NOMO-1 treated with dmso at 0.1 percent for 144 hours (cell line): ENCODE measurements at regions not wholly inside any gene's neighbourhood (a gene's known extent, or its start where the extent isn't known, plus 50 kb on each side); places are given as distances from the start of the nearest gene placed in this dataset.
"Not testable (repeated sequence)": the region's sequence is repeated elsewhere in the genome, so short reads cannot be mapped to it uniquely, and the experiment has no call there.

Source experiments
- DNase-seq: peaks from one replicate; lab custom pipeline; 2025; ENCODE audit not compliant: unreplicated experiment; lab: John Stamatoyannopoulos, UW

GRCh38 chr11:23138761-23139160 lies 278.5 kb upstream of the CCDC179 start:
- DNase-seq: no peak

DNA sequence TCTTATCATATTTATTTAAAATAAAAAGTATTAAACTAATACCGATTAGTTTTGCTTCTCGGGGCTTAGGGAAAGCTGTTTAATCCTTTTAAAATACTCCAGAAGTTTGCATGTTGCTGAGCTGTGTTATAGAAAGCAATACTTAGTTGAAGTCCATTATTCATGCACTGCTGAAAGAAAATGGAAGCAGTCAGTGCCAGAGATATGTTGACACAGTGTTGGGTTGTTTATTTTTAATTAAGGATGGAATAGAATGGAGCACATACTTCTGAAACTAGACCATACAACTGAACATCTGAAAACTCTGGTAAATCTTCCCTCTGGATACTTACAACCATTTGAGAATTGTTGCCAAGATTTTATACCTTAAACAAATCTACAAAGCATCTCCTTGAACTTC lies 282.7 kb upstream of the CCDC179 start:
- DNase-seq: no peak

GRCh38 chr11:23151819-23152218 lies 291.5 kb upstream of the CCDC179 start:
- no peak for DNase-seq

DNA sequence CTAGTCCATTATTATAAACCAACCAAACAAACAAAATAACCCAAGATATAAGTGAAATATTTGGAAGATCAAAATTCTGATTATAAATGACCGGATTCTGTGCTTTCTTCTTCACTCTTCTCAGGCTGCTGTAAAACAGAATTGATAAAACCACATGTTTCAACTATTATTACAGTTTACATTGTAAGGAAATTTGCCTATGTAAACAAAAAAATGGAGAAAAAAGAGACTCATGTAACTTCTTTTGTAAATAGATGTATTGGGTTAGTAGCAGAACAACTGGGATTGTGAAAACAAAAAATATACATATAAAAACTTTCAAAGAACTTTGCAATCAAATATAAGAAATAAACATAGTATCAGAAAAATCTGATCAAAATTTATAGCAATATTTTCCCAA lies 295.2 kb upstream of the CCDC179 start:
- no peak for DNase-seq

DNA sequence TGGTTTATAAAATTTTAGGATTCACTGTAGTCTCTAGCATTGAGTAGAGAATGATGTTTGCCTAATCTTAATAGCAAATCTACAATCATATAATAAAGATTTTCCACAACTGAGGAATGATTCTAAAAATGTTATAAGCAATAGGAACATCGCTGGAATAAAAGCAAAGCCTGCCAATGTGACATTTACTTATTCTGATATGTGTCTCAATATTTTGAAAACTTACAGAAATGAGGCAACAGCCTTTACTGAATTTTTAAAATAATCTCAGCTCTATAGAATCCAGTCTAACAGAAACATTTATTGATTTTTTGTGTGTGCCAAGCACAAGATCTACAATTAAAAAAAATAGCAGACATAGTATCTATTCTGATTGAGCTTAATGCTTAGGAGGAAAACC lies 303.7 kb upstream of the CCDC179 start:
- no peak for DNase-seq

GRCh38 chr11:23166376-23166775 lies 306.1 kb upstream of the CCDC179 start:
- DNase-seq: no peak

GRCh38 chr11:23179609-23180008 lies 319.3 kb upstream of the CCDC179 start:
- DNase-seq: no peak

DNA sequence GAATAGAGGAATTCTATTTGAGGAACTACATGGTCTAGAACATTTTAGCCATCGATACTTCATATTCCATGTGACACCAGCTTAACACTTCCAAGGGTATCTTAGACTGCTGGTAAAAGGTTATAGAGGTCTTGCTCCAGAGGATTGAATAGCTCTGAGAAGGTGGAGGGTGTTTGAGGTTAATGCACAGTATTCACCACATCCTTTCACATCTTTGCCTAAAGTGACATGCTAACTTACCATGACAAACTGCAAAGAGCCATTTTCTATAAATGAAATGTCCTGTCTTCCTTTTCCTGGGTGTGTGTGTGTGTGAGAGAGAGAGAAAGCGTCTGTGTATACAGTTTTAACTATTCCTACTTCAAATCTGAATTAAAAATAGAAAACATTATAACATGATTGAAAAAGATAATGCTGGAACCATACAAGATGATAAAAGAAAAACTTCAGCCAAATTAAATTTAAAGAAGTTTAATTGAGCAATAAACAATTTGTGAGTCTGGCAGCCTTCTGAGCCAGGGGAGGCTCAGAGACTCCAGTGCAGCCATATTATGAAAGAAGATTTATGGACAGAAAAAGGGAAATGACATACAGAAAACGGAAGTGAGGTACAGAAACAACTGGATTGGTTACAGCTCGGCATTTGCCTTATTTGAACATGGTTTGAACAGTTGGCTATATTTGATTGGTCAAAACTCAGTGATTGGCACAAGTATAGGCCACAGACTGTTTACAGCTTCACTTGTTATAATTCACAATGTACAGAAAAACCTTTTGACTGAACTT lies 320.9 kb upstream of the CCDC179 start:
- DNase-seq: no peak

- no peak for DNase-seq
These were observed 332.0 kb upstream of the CCDC179 start for GRCh38 chr11:23192256-23192655.

DNA sequence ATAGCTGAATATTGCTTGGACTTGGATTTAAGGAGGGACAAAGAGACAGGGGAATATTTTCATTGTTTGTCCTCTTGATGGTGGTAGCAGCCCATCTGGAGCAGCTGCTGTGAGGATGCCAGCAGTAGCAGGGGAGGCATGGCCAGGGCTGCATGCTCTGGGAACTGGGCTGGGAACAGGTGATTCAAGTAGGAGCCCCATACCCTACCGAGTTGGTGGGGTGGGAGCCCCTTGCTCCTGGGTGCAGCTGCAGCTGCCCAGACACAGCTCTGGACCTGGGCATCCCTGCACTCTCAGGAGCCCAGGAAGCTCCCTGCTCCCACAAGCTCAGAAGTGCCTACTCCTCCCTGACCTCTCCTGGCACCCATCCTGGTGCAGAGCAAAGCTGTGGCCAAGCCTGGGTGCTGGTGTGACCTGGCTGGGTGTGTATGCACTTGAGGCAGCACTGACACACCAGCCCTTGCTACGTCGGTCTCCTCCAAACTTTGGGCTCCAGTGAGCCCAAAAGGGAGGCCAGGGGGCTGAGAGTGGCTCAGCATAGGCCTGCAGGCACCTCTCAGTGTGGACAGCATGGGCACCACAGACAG lies 341.8 kb upstream of the CCDC179 start:
- DNase-seq: no peak

DNA sequence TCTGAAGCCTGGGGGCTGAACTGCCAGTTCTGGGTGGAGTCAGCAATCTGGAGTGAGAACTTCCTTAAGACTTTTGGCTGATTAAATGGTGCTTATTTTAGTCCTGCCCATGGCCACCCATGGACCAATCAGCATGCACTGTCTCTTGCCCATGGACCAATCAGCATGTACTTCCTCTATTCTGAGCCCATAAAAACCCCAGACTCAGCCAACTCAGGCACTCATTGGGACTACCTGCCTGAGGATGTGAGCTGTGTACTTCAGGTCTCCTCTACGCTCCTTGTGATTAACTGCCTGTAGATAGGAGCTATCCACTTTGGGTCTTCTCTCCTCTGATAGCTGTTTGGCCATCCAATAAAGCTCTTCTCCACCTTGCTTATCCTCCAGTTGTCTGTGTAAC lies 342.3 kb upstream of the CCDC179 start:
- no peak for DNase-seq

DNA sequence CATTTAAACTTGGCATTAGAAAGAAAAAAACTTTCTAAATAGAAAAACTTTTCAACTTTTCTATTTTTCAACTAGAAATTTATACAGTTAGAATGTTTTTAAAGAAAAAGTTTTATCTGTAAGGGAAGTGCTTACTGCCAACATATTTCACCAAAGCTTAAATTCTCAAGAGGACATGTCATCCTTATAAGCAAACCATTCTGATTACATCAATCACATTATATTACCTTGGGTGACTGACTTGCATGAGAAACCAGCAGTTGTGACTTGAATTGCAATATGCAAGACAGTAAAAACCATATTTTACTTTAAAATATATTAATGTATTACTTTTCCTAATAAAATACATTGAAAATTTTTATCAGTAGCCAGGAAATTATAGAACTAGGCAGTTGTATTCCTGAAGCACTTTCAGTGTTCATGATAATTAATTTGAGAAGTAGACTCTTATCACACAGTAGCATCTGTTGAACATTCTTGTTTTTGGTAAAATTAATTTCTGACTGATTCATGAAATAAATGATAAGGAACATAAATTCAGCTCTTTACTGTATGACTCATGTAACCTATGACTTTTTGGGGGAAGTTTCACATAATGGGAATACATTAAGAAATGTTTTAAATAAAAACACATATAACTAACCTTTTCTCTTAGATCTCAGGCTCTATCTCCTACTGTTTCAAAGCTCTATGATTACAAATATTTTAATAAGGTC lies 345.0 kb upstream of the CCDC179 start:
- DNase-seq: no peak

DNA sequence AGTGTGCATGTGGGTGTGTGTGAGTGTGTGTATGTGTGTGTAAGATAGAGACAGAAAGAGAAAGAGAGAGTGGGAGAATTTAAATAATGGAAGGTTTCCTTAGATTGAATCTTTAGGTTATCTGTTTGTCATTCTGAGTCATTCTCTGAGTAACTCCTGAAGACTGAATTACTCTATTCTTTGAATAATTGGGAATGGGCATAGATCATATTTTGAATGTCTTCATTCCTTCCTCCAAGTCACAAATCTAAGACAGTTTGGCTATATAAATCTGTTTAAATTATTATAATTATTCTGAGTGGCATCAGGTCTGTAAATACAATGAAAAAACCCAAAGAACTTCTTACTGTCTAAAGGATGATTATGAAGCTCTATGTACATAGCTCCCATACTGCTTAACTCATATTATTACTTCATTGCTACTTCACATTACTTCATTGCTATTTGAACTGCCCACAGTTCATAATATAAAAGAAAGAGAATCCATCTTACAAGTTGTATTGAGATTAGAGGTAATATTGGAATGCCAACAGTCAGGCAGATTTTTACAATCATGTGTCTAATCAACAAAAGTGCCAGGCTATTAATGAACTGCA lies 346.6 kb upstream of the CCDC179 start:
- no peak for DNase-seq

DNA sequence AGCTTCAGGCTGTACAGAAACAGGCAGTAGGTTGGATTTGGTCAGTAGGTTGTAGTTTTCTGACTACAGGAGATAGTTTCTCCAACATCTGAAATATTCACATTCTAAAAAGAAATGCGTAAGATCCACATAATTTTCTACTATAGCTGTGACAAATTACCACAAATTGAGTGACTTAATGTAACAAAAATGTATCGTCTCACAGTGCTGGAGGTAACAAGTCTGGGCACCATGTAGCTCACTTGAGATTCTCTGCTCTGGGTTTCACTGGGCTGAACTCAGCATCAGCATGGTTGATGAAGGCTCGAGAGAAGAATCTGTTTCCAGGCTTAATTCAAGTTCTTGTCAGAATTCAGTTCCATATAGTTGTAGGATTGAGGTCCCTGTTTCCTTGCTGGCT lies 350.9 kb upstream of the CCDC179 start:
- DNase-seq: no peak

DNA sequence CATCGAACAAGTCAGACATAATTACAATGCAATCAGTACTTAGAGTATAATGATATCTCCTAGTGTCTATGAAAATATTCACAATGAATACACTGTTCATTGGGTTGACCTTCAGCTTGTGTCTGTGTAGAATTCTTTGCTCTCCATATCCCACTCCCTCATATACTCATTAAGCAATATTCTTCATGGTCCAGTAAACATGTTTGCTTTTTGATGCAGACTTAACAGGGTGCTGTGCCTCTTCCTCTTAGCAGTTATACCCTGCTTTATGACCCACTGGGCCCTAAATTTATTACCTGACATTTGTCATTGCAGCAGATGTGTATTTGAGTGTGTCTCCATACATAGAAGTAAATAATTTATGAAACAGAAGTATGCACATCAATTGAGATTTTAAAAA lies 352.5 kb upstream of the CCDC179 start:
- no peak for DNase-seq

DNA sequence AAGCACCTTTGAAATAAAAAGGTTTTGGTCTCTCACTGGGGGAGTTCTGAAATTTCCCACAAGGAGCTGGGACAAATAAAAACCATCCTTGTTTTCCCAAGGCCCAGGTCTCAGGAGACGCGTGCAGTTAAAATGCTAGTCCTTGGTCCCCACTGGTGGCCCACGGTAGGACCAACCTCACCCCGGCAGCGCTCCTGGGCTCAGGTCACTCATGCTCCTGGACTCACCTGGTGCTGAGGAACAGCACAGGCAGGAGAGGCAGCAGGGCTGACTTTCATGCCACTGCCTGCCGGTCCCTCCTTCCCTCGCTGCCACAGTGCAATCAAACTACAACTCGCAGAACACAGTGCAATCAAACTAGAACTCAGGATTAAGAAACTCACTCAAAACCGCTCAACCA lies 356.8 kb upstream of the CCDC179 start:
- no peak for DNase-seq

- DNase-seq: not testable (repeated sequence)
These were observed 359.8 kb upstream of the CCDC179 start for GRCh38 chr11:23220086-23220485.

DNA sequence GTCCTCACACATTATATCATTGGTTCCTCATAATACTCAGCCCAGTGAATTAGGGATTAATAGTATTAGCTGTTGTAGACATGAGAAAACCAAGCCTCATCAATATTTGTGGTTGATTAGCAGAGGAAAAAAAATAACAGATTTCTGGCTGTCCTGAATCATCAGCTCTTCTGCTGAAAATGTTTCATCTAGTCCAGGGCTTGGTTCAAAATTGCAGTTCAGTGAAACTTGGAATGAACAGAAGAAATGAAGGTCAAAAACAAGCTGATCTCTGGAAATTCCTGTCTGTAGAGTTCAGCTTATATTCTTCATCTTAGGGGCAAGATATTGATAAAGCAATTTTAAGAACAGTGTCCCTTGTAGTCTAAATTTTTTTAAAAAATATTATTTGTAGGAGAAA lies 361.1 kb upstream of the CCDC179 start:
- DNase-seq: no peak

DNA sequence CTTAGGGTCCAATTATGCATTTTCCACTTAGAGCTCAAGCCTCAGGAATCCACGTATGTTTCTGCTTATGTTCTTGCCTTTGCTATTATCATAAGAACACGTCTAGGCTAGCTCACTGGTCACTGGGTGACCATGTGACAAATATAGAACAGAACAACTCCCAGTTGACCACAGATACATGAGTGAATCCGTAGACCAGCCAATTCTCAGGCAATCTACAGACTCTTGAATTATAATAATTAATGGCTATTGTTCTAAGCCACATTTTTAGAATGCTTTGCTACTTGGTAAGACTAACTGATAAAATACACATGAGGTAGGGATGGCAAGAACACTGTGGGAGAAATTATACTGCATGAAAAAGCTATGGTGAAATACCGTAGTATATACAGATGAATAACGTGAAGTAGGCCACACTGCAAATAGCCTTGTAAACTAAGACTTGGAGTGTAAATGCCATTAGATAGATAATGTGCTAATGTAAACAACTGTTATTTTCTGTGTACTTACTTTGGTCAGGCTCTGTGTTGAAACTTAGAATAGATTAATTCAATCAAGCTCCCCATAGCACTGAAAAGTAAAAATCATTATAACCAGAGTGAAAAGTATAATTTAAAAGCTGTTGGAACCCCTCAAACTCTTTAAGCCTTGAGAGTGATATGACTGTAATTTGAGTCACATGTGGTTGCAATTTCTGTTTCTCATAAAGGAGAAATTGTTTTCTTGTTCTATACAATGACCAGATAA lies 366.2 kb upstream of the CCDC179 start:
- DNase-seq: no peak

- no peak for DNase-seq
These were observed 366.8 kb upstream of the CCDC179 start for GRCh38 chr11:23227078-23227445.

DNA sequence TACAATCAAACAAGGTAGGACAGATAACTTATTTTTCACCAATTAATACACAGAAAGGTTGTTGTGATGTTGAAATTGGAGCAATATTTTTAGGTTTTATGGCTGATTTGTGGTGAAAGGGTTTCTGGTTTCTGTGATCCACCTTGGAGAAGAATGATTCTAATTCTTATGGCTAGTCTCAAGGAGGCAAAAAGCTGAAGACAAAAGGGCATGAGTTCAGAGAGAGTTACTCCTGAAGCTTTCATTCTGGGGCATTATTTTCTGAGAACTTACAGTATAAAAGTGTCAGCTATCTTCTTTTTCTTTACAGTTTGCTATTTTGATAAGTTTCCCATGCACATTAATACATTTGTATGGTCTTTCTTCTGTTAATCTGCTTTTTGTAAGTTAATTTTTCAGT lies 372.4 kb upstream of the CCDC179 start:
- no peak for DNase-seq
